NCI-H2171 treated with DMSO at 0.1 percent for 48 hours (cell line): ENCODE measurements at regions not wholly inside any gene's neighbourhood (a gene's known extent, or its start where the extent isn't known, plus 50 kb on each side); places are given as distances from the start of the nearest gene placed in this dataset.

ENCODE experiments used
- DNase-seq: peaks from one replicate; lab custom pipeline; 2025; lab: John Stamatoyannopoulos, UW

GRCh38 chr11:64501500-64502427, 54.0 kb upstream of the SLC22A11 start:
- no peak for DNase-seq

GRCh38 chr11:64502634-64503033, 53.1 kb upstream of the SLC22A11 start:
- no peak for DNase-seq

- no peak for DNase-seq
These were observed 52.5 kb upstream of the SLC22A11 start for GRCh38 chr11:64503186-64503753.

- DNase-seq: no peak
These were observed 50.7 kb upstream of the SLC22A11 start for GRCh38 chr11:64504999-64505398.
